DND-41 (cell line): ENCODE measurements at regions not wholly inside any gene's neighbourhood (a gene's known extent, or its start where the extent isn't known, plus 50 kb on each side); places are given as distances from the start of the nearest gene placed in this dataset.

ENCODE experiments used
- ATAC-seq: fragments of 200-7000 bp; cut with Tn5 transposase; 3 replicates; pipeline ENCODE4 v1.9.1; 2021; ENCODE audit warnings: low read depth; ENCODE audit not compliant: insufficient read depth
- DNase-seq: peaks from one replicate; pipeline ENCODE4 v3.0.0-alpha.2; 2020
- H2AFZ ChIP-seq: 2 replicates; pipeline ENCODE4 v1.6.0; 2012; ENCODE audit warnings: low read depth, low read length
- H3K27ac ChIP-seq: 2 replicates; pipeline ENCODE4 v1.5.1; 2012; ENCODE audit warnings: low read length, inconsistent platforms
- H3K27me3 ChIP-seq: fragments of 200-600 bp; sonication (generic); 2 replicates; pipeline ENCODE4 v1.6.0; 2012; ENCODE audit warnings: low read length, mild to moderate bottlenecking, inconsistent platforms; ENCODE audit not compliant: insufficient read depth, poor library complexity
- H3K36me3 ChIP-seq: 2 replicates; pipeline ENCODE4 v1.5.1; 2012; ENCODE audit warnings: low read length, inconsistent platforms; ENCODE audit not compliant: insufficient read depth
- H3K4me1 ChIP-seq: 2 replicates; pipeline ENCODE4 v1.5.1; 2012; ENCODE audit warnings: mild to moderate bottlenecking, low read length; ENCODE audit not compliant: insufficient read depth
- H3K4me2 ChIP-seq: 2 replicates; pipeline ENCODE4 v1.6.0; 2012; ENCODE audit warnings: mild to moderate bottlenecking, moderate library complexity, low read length, inconsistent platforms; ENCODE audit not compliant: insufficient read depth
- H3K4me3 ChIP-seq, 2 experiments: fragments of 200-600 bp in 1 of 2; shearing (Covaris generic) in 1 of 2; 2 replicates each; pipeline ENCODE4 v1.5.1; 2012 to 2016; ENCODE audit warnings: inconsistent platforms in 2 of 2, low read length in 2 of 2, mild to moderate bottlenecking in 2 of 2, low read depth in 1 of 2, moderate library complexity in 1 of 2
- H3K79me2 ChIP-seq: 2 replicates; pipeline ENCODE4 v1.6.0; 2012; ENCODE audit warnings: low read length, inconsistent platforms; ENCODE audit not compliant: insufficient read depth
- H3K9ac ChIP-seq: 2 replicates; pipeline ENCODE4 v1.6.0; 2012; ENCODE audit warnings: low read depth, mild to moderate bottlenecking, inconsistent platforms, low read length, moderate library complexity
- H3K9me3 ChIP-seq: 2 replicates; pipeline ENCODE4 v1.5.1; 2012; ENCODE audit warnings: low read length, moderate library complexity, mild to moderate bottlenecking, inconsistent platforms; ENCODE audit not compliant: insufficient read depth, severe bottlenecking
- H4K20me1 ChIP-seq: 2 replicates; pipeline ENCODE4 v1.6.0; 2012; ENCODE audit warnings: low read length; ENCODE audit not compliant: insufficient read depth
- EZH2 ChIP-seq: IDR thresholded peaks from 3 replicates; pipeline ENCODE4 v1.6.1; 2012; ENCODE audit warnings: borderline replicate concordance, low read depth, mild to moderate bottlenecking, moderate library complexity, low read length, inconsistent platforms; ENCODE audit not compliant: severe bottlenecking
- TF ChIP-seq, protein P1 (sequence below): IDR thresholded peaks from 2 replicates; pipeline ENCODE4 v1.5.1; 2012; ENCODE audit warnings: borderline replicate concordance, low read length, moderate library complexity, mild to moderate bottlenecking; ENCODE audit not compliant: poor library complexity, severe bottlenecking; ENCODE audit errors: extremely low read depth

DNA sequence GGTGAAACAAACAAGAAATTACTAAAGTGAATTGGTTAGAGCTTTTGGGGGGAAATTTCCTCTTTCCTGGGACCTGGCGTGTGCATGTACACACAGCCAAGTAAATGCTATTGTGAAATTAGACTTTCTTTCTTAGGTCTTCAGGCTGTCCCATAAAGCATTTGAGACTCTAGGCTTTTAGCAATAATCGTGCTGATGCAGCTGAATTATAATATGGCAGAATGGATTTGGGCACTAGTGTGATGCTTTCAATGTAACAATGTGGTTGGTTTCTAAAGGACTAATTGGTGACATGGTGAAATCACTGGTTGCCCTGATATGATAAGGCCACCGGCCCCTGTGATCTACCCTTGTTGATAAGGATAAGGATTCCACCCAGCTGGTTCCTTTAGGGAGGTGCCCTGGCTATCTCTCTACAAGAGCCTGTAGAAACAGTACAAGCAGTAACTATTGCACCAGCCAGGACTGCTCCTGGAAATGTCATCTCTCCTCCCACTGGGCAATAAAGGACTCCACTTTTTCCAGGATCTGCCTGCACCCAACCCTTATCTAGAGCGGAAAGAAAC, 164.1 kb downstream of the TFAP2A start:
- no peaks in the 10 kb centered on the region for H4K20me1 ChIP-seq
- H3K9ac ChIP-seq, result no peak overlapping the region
- ATAC-seq (no peak), DNase-seq (no peak)
- H2AFZ ChIP-seq, result no peak overlapping the region
- no peaks in the 10 kb centered on the region for H3K4me1 ChIP-seq
- no peak overlapping the region for H3K4me2 ChIP-seq
- H3K9me3 ChIP-seq, result no peaks in the 10 kb centered on the region
- TF ChIP-seq EZH2, result no peak
- TF ChIP-seq, protein P1, sequence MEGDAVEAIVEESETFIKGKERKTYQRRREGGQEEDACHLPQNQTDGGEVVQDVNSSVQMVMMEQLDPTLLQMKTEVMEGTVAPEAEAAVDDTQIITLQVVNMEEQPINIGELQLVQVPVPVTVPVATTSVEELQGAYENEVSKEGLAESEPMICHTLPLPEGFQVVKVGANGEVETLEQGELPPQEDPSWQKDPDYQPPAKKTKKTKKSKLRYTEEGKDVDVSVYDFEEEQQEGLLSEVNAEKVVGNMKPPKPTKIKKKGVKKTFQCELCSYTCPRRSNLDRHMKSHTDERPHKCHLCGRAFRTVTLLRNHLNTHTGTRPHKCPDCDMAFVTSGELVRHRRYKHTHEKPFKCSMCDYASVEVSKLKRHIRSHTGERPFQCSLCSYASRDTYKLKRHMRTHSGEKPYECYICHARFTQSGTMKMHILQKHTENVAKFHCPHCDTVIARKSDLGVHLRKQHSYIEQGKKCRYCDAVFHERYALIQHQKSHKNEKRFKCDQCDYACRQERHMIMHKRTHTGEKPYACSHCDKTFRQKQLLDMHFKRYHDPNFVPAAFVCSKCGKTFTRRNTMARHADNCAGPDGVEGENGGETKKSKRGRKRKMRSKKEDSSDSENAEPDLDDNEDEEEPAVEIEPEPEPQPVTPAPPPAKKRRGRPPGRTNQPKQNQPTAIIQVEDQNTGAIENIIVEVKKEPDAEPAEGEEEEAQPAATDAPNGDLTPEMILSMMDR, result no peak
- no peak overlapping the region for H3K27ac ChIP-seq
- H3K79me2 ChIP-seq, result no peaks in the 10 kb centered on the region
- no peaks in the 10 kb centered on the region for H3K36me3 ChIP-seq
- H3K27me3 ChIP-seq, result no peaks in the 10 kb centered on the region
- no peak overlapping the region for H3K4me3 ChIP-seq

DNA sequence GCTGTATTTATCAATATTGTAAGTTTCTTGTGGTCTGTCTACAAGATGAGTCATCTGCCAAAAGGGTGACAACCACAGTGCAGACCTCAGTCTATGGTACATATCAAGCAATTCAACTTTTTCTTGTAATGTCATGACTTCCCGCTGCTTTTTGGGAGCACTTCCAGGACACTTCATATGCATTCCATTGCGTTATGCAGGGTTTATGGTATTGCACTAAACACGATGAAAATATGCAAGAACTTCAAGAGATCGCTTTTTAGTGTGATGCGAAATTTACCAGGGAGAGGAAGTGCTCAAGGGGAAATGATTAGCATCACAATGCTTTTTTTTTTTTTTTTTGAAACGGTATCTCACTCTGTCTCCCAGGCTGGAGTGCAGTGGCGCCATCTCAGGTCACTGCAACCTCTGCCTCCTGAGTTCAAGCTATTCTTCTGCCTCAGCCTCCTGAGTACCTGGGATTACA, 166.5 kb downstream of the TFAP2A start:
- Histone ChIP-seq H3K9ac (no peak overlapping the region), H3K4me1 (no peaks in the 10 kb centered on the region), H3K4me2 (no peak overlapping the region), H3K27ac (no peak overlapping the region), H3K79me2 (no peaks in the 10 kb centered on the region), H2AFZ (no peak overlapping the region), H3K4me3 (no peak overlapping the region), H3K27me3 (no peaks in the 10 kb centered on the region), H3K9me3 (no peaks in the 10 kb centered on the region), H4K20me1 (no peaks in the 10 kb centered on the region), H3K36me3 (no peaks in the 10 kb centered on the region)
- ATAC-seq (no peak), DNase-seq (no peak)
- TF ChIP-seq EZH2, result no peak
- TF ChIP-seq, protein P1, result no peak

- DNase-seq, result no peak
- no peaks in the 10 kb centered on the region for H3K36me3 ChIP-seq
- no peak overlapping the region for H3K9ac ChIP-seq
- no peak overlapping the region for H3K4me3 ChIP-seq
- H3K79me2 ChIP-seq, result no peaks in the 10 kb centered on the region
- no peak for TF ChIP-seq EZH2
- TF ChIP-seq, protein P1, result no peak
- H3K4me1 ChIP-seq, result no peaks in the 10 kb centered on the region
- no peaks in the 10 kb centered on the region for H4K20me1 ChIP-seq
- no peaks in the 10 kb centered on the region for H3K9me3 ChIP-seq
- no peak overlapping the region for H3K27ac ChIP-seq
- no peak for ATAC-seq
- H3K4me2 ChIP-seq, result no peak overlapping the region
- H2AFZ ChIP-seq, result no peak overlapping the region
- H3K27me3 ChIP-seq, result no peaks in the 10 kb centered on the region
Observed at GRCh38 chr6:10237298-10238038, 177.4 kb downstream of the TFAP2A start.
